ENCODE measurements at regions not wholly inside any gene's neighbourhood (a gene's known extent, or its start where the extent isn't known, plus 50 kb on each side); places are given as distances from the start of the nearest gene placed in this dataset.

GRCh38 chr6:44622956-44623355 is 235.4 kb downstream of the CDC5L start:
- TF ChIP-seq FOXM1 (IDR thresholded peaks at IDR 0.05; ENCODE audit: borderline replicate concordance, low read depth) (no peak), REST (IDR thresholded peaks at IDR 0.05; ENCODE audit: low read depth) (no peak), TEAD4 (IDR thresholded peaks at IDR 0.05) (no peak), RAD21 (IDR thresholded peaks at IDR 0.05; ENCODE audit: low read depth) (no peak)

GRCh38 chr6:44624226-44624625 is 236.7 kb downstream of the CDC5L start:
- TF ChIP-seq TEAD4 (IDR thresholded peaks at IDR 0.05), result no peak
- no peak for TF ChIP-seq NFIC (IDR thresholded peaks at IDR 0.05)
- no peak for TF ChIP-seq RAD21 (IDR thresholded peaks at IDR 0.05; ENCODE audit: low read depth)
- TF ChIP-seq USF1 (IDR thresholded peaks at IDR 0.05), result no peak
- no peak for TF ChIP-seq EGR1 (IDR thresholded peaks at IDR 0.05)
- no peak for TF ChIP-seq TCF12 (IDR thresholded peaks at IDR 0.05; ENCODE audit: low read depth)
- TF ChIP-seq TAF1 (IDR thresholded peaks at IDR 0.05; ENCODE audit: low read depth), result no peak
- no peak for TF ChIP-seq YY1 (IDR thresholded peaks at IDR 0.05; ENCODE audit: low read depth)
- no peak for TF ChIP-seq CREB1 (IDR thresholded peaks at IDR 0.05; ENCODE audit: low read depth)
- no peak for TF ChIP-seq EP300 (IDR thresholded peaks at IDR 0.05; ENCODE audit: borderline replicate concordance)
- TF ChIP-seq ZBTB7A (IDR thresholded peaks at IDR 0.05; ENCODE audit: low read depth), result no peak
- no peak for TF ChIP-seq CEBPB (IDR thresholded peaks at IDR 0.05)
- no peak for TF ChIP-seq MAX (IDR thresholded peaks at IDR 0.05)
- TF ChIP-seq FOXM1 (IDR thresholded peaks at IDR 0.05; ENCODE audit: borderline replicate concordance, low read depth), result no peak
- no peak for TF ChIP-seq REST (IDR thresholded peaks at IDR 0.05; ENCODE audit: low read depth)

- TF ChIP-seq TCF12 (IDR thresholded peaks at IDR 0.05; ENCODE audit: low read depth), result no peak
- TF ChIP-seq TAF1 (IDR thresholded peaks at IDR 0.05; ENCODE audit: low read depth), result no peak
- TF ChIP-seq REST (IDR thresholded peaks at IDR 0.05; ENCODE audit: low read depth), result no peak
- TF ChIP-seq TEAD4 (IDR thresholded peaks at IDR 0.05), result no peak
- no peak for TF ChIP-seq NFIC (IDR thresholded peaks at IDR 0.05)
- no peak for TF ChIP-seq YY1 (IDR thresholded peaks at IDR 0.05; ENCODE audit: low read depth)
Measured at GRCh38 chr6:44624936-44625573, 237.5 kb downstream of the CDC5L start.

- no peak for TF ChIP-seq NFIC (IDR thresholded peaks at IDR 0.05)
- TF ChIP-seq EP300 (IDR thresholded peaks at IDR 0.05; ENCODE audit: borderline replicate concordance), result no peak
- no peak for TF ChIP-seq ZBTB7A (IDR thresholded peaks at IDR 0.05; ENCODE audit: low read depth)
Measured at GRCh38 chr6:44625996-44626395, 238.5 kb downstream of the CDC5L start.

GRCh38 chr6:44626616-44627015 is 239.1 kb downstream of the CDC5L start:
- TF ChIP-seq FOXM1 (IDR thresholded peaks at IDR 0.05; ENCODE audit: borderline replicate concordance, low read depth) (no peak), YY1 (IDR thresholded peaks at IDR 0.05; ENCODE audit: low read depth) (no peak), NFIC (IDR thresholded peaks at IDR 0.05) (no peak), USF1 (IDR thresholded peaks at IDR 0.05) (no peak), TAF1 (IDR thresholded peaks at IDR 0.05; ENCODE audit: low read depth) (no peak)
